HepG2 (cell line): ENCODE measurements at regions not wholly inside any gene's neighbourhood (a gene's known extent, or its start where the extent isn't known, plus 50 kb on each side); places are given as distances from the start of the nearest gene placed in this dataset.

Experiments
- BRCA1 ChIP-seq: sonication (generic); formaldehyde crosslinking; IDR thresholded peaks from 2 replicates; pipeline ENCODE4 v1.4.0; 2020; ENCODE audit warnings: missing genetic modification reagents
- CCAR2 ChIP-seq: fragments of 200-400 bp; formaldehyde crosslinking; optimal IDR thresholded peaks from 2 replicates; pipeline ENCODE3; 2018; ENCODE audit warnings: low read depth, mild to moderate bottlenecking, low read length, moderate library complexity
- FOXJ3 ChIP-seq: sonication (generic); formaldehyde crosslinking; IDR thresholded peaks from 2 replicates; pipeline ENCODE4 v1.4.0; 2020; ENCODE audit warnings: missing genetic modification reagents, mild to moderate bottlenecking, borderline replicate concordance
- HOXA9 ChIP-seq: sonication (generic); formaldehyde crosslinking; IDR thresholded peaks from 2 replicates; pipeline ENCODE4 v1.8.1; 2022; ENCODE audit warnings: missing genetic modification reagents, mild to moderate bottlenecking, moderate library complexity, borderline replicate concordance
- JUND ChIP-seq: sonication (generic); formaldehyde crosslinking; IDR thresholded peaks from 2 replicates; pipeline ENCODE4 v1.8.0; 2022; ENCODE audit warnings: mild to moderate bottlenecking, missing genetic modification reagents
- MAFF ChIP-seq: IDR thresholded peaks from 2 replicates; pipeline ENCODE4 v1.6.1; 2011; ENCODE audit warnings: low read depth, low read length, improper control_type of control experiment
- NFYC ChIP-seq: IDR thresholded peaks from 2 replicates; pipeline ENCODE4 v1.6.1; 2016; ENCODE audit warnings: missing genetic modification reagents, missing compliant biosample characterization
- RELA ChIP-seq: sonication (generic); formaldehyde crosslinking; IDR thresholded peaks from 2 replicates; pipeline ENCODE4 v1.4.0; 2020; ENCODE audit warnings: missing genetic modification reagents
- SIX1 ChIP-seq: sonication (generic); formaldehyde crosslinking; IDR thresholded peaks from 2 replicates; pipeline ENCODE4 v1.4.0; 2020; ENCODE audit warnings: missing genetic modification reagents, borderline replicate concordance
- TBX2 ChIP-seq: sonication (generic); formaldehyde crosslinking; IDR thresholded peaks from 2 replicates; pipeline ENCODE4 v1.5.0; 2020; ENCODE audit warnings: missing genetic modification reagents, mild to moderate bottlenecking, borderline replicate concordance
- ZBTB42 ChIP-seq: sonication (generic); formaldehyde crosslinking; IDR thresholded peaks from 2 replicates; pipeline ENCODE4 v1.5.0; 2020; ENCODE audit warnings: mild to moderate bottlenecking, missing genetic modification reagents
- ZNF382 ChIP-seq: sonication (generic); formaldehyde crosslinking; IDR thresholded peaks from 2 replicates; pipeline ENCODE4 v1.5.0; 2020; ENCODE audit warnings: missing genetic modification reagents, mild to moderate bottlenecking, borderline replicate concordance
- ZNF616 ChIP-seq: sonication (generic); formaldehyde crosslinking; IDR thresholded peaks from 2 replicates; pipeline ENCODE4 v1.5.0; 2020; ENCODE audit warnings: low read depth, mild to moderate bottlenecking, missing genetic modification reagents
- ZNF781 ChIP-seq: sonication (generic); formaldehyde crosslinking; IDR thresholded peaks from 2 replicates; pipeline ENCODE4 v1.5.1; 2020; ENCODE audit warnings: borderline replicate concordance, mild to moderate bottlenecking, missing genetic modification reagents; ENCODE audit errors: not compliant biosample characterization
- TF ChIP-seq, protein P1 (sequence below): sonication (generic); formaldehyde crosslinking; IDR thresholded peaks from 2 replicates; pipeline ENCODE4 v1.4.0; 2020; ENCODE audit warnings: missing genetic modification reagents, borderline replicate concordance
- TF ChIP-seq, protein P2 (sequence below), 2 experiments: sonication (generic) in 1 of 2; formaldehyde crosslinking in 1 of 2; IDR thresholded peaks; 2 replicates each; pipeline versions ENCODE4 v1.4.0 to v1.6.1; 2018 to 2020; ENCODE audit warnings: missing genetic modification reagents in 2 of 2, borderline replicate concordance in 1 of 2, low read depth in 1 of 2, mild to moderate bottlenecking in 1 of 2, missing biosample characterization in 1 of 2
- TF ChIP-seq, protein P3 (sequence below): sonication (generic); formaldehyde crosslinking; IDR thresholded peaks from 2 replicates; pipeline ENCODE4 v1.9.0; 2022; ENCODE audit warnings: low read depth, missing genetic modification reagents
- TF ChIP-seq, protein P4 (sequence below): sonication (generic); formaldehyde crosslinking; IDR thresholded peaks from 2 replicates; pipeline ENCODE4 v1.4.0; 2020; ENCODE audit warnings: missing genetic modification reagents

DNA sequence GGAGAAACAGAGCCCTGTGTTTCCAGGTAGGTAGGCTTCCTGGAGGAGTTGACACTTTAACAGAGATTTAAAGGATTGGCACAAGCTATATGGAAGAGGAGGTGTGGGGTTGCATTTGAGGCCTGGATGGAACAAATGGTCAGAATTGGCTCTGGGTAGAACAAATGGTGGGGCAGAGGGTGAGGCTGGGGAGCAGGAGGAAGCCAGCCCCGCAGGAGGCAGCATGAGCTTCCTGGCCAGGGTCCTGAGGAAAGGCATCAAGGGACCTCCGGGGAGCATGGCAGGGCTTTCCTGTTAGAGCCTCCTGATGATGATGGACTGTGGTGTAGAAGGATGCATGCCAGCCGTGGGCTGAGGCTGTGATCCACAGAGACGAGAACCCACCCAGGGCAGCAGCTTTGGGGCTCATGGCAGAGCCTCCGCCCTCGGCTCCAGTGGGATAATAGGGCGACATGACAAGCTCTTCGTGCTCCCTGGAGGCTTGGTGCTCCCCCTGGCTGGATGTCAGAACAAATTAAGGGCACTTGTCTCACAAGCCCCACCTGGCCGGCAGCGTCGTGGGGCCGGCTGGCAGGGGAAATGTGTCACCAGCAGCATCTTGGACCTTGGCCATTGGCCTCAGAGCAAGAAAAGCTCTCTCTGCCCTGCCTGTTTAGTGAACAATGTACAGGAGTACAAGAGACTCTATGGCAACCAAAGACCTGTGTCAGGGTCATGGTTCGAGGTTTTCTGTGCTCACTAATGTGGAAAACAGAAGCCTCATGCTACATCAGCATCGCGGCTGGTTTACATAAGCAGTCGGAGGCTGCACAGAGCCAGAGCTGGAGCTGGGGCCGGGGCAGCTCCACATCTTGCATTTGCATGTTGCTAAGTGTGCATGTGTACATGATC is 153.5 kb downstream of the MYCN start (continued):
- no peak for TF ChIP-seq ZNF781 (CRISPR knock-in tag)
- no peak for TF ChIP-seq BRCA1 (CRISPR knock-in tag)
- TF ChIP-seq ZBTB42: no peak
- TF ChIP-seq HOXA9 (CRISPR knock-in tag): no peak
- no peak for TF ChIP-seq JUND (CRISPR knock-in tag)
- TF ChIP-seq, protein P1, sequence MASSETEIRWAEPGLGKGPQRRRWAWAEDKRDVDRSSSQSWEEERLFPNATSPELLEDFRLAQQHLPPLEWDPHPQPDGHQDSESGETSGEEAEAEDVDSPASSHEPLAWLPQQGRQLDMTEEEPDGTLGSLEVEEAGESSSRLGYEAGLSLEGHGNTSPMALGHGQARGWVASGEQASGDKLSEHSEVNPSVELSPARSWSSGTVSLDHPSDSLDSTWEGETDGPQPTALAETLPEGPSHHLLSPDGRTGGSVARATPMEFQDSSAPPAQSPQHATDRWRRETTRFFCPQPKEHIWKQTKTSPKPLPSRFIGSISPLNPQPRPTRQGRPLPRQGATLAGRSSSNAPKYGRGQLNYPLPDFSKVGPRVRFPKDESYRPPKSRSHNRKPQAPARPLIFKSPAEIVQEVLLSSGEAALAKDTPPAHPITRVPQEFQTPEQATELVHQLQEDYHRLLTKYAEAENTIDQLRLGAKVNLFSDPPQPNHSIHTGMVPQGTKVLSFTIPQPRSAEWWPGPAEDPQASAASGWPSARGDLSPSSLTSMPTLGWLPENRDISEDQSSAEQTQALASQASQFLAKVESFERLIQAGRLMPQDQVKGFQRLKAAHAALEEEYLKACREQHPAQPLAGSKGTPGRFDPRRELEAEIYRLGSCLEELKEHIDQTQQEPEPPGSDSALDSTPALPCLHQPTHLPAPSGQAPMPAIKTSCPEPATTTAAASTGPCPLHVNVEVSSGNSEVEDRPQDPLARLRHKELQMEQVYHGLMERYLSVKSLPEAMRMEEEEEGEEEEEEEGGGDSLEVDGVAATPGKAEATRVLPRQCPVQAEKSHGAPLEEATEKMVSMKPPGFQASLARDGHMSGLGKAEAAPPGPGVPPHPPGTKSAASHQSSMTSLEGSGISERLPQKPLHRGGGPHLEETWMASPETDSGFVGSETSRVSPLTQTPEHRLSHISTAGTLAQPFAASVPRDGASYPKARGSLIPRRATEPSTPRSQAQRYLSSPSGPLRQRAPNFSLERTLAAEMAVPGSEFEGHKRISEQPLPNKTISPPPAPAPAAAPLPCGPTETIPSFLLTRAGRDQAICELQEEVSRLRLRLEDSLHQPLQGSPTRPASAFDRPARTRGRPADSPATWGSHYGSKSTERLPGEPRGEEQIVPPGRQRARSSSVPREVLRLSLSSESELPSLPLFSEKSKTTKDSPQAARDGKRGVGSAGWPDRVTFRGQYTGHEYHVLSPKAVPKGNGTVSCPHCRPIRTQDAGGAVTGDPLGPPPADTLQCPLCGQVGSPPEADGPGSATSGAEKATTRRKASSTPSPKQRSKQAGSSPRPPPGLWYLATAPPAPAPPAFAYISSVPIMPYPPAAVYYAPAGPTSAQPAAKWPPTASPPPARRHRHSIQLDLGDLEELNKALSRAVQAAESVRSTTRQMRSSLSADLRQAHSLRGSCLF: no peak
- no peak for TF ChIP-seq MAFF
- TF ChIP-seq ZNF616 (CRISPR knock-in tag): no peak
- no peak for TF ChIP-seq SIX1 (CRISPR knock-in tag)
- TF ChIP-seq, protein P2, sequence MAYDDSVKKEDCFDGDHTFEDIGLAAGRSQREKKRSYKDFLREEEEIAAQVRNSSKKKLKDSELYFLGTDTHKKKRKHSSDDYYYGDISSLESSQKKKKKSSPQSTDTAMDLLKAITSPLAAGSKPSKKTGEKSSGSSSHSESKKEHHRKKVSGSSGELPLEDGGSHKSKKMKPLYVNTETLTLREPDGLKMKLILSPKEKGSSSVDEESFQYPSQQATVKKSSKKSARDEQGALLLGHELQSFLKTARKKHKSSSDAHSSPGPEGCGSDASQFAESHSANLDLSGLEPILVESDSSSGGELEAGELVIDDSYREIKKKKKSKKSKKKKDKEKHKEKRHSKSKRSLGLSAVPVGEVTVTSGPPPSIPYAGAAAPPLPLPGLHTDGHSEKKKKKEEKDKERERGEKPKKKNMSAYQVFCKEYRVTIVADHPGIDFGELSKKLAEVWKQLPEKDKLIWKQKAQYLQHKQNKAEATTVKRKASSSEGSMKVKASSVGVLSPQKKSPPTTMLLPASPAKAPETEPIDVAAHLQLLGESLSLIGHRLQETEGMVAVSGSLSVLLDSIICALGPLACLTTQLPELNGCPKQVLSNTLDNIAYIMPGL (CRISPR knock-in tag; IDR thresholded peaks at IDR 0.05; ENCODE audit: borderline replicate concordance in 1 of 2, low read depth in 1 of 2): no peak
- TF ChIP-seq, protein P3, sequence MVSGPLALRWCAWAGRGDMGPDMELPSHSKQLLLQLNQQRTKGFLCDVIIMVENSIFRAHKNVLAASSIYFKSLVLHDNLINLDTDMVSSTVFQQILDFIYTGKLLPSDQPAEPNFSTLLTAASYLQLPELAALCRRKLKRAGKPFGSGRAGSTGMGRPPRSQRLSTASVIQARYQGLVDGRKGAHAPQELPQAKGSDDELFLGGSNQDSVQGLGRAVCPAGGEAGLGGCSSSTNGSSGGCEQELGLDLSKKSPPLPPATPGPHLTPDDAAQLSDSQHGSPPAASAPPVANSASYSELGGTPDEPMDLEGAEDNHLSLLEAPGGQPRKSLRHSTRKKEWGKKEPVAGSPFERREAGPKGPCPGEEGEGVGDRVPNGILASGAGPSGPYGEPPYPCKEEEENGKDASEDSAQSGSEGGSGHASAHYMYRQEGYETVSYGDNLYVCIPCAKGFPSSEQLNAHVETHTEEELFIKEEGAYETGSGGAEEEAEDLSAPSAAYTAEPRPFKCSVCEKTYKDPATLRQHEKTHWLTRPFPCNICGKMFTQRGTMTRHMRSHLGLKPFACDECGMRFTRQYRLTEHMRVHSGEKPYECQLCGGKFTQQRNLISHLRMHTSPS (CRISPR knock-in tag): no peak
- no peak for TF ChIP-seq RELA
- TF ChIP-seq, protein P4, sequence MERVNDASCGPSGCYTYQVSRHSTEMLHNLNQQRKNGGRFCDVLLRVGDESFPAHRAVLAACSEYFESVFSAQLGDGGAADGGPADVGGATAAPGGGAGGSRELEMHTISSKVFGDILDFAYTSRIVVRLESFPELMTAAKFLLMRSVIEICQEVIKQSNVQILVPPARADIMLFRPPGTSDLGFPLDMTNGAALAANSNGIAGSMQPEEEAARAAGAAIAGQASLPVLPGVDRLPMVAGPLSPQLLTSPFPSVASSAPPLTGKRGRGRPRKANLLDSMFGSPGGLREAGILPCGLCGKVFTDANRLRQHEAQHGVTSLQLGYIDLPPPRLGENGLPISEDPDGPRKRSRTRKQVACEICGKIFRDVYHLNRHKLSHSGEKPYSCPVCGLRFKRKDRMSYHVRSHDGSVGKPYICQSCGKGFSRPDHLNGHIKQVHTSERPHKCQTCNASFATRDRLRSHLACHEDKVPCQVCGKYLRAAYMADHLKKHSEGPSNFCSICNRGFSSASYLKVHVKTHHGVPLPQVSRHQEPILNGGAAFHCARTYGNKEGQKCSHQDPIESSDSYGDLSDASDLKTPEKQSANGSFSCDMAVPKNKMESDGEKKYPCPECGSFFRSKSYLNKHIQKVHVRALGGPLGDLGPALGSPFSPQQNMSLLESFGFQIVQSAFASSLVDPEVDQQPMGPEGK: no peak
- no peak for TF ChIP-seq TBX2
- no peak for TF ChIP-seq ZNF382 (CRISPR knock-in tag)
- no peak for TF ChIP-seq NFYC (CRISPR knock-in tag)
- TF ChIP-seq CCAR2: no peak
- TF ChIP-seq FOXJ3 (CRISPR knock-in tag): 0 out of 2 replicates have a peak, but pooled peaks have one; percentile 19
